SK-N-MC (cell line): ENCODE measurements at regions not wholly inside any gene's neighbourhood (a gene's known extent, or its start where the extent isn't known, plus 50 kb on each side); places are given as distances from the start of the nearest gene placed in this dataset.

Source experiments
- DNase-seq: peaks from one replicate; pipeline ENCODE4 v3.0.0-alpha.2; 2011; ENCODE audit warnings: low read depth, low spot score
- H3K27ac ChIP-seq: fragments of 200-600 bp; sonication (generic); 2 replicates; pipeline ENCODE4 v1.5.1; 2016; ENCODE audit warnings: mixed run types
- H3K36me3 ChIP-seq: fragments of 200-600 bp; sonication (generic); 2 replicates; pipeline ENCODE4 v1.6.1; 2017; ENCODE audit warnings: antibody characterized with exemption, low read length, mixed read lengths; ENCODE audit not compliant: insufficient read depth
- H3K4me3 ChIP-seq: fragments of 200-600 bp; sonication (generic); 2 replicates; pipeline ENCODE4 v1.5.1; 2016
- H3K9ac ChIP-seq: fragments of 200-600 bp; sonication (generic); 2 replicates; pipeline ENCODE4 v1.8.0; 2017; ENCODE audit warnings: mixed run types, mixed read lengths; ENCODE audit not compliant: insufficient read length
- H3K9me3 ChIP-seq: fragments of 200-600 bp; sonication (generic); 2 replicates; pipeline ENCODE4 v1.6.1; 2017; ENCODE audit warnings: low read depth, mild to moderate bottlenecking, antibody characterized with exemption, low read length, moderate library complexity, mixed read lengths
- EZH2 ChIP-seq: fragments of 200-600 bp; sonication (generic); IDR thresholded peaks from one replicate; pipeline ENCODE4 v1.6.1; 2017; ENCODE audit warnings: antibody characterized with exemption
- FOXP2 ChIP-seq: optimal IDR thresholded peaks from 2 replicates; pipeline ENCODE3; 2011; ENCODE audit warnings: mild to moderate bottlenecking, moderate library complexity; ENCODE audit not compliant: insufficient read depth; ENCODE audit errors: extremely low read length, control extremely low read depth
- POLR2AphosphoS5 ChIP-seq: IDR thresholded peaks from 2 replicates; pipeline ENCODE4 v1.6.1; 2012; ENCODE audit warnings: mild to moderate bottlenecking, low read depth, low read length, borderline replicate concordance

DNA sequence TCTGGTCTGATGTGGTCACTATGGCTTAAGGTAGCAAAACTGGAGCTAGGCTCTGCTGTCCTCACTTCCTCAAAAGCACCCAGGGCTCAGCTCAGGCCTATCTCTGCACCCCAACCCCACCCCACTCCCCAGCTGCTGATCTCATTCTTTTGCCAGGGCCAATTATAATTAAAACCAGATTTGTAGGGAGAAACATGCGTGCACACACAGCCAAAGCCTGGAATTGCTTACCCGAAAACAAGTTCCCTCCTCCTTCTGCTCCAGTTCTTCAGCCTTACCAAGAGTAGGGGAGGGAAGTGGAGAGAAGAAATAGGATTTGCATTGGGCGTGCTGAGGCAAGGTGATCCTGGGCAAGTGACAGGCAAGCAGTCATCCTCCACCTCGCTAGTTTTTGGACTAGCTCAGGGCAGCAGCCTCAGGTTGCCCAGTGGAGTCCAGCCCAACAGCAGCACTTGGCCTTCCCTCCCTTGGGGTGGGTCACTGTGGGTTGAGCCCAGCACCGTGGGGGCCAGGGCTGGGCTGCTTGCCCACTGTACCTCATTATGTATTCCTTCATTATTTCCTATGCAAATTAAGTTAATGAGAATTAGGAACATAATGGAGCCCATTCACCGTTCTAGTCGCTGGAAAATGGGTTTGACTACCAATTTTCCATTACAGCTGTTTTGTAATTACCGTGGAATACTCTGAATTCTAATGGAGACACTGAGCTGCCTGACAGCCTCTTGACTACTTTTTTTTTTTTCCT lies 199.1 kb upstream of the CELF4 start:
- no peaks in the 10 kb centered on the region for H3K9me3 ChIP-seq
- H3K4me3 ChIP-seq = no peak overlapping the region
- H3K36me3 ChIP-seq = no peaks in the 10 kb centered on the region
- no peak for TF ChIP-seq POLR2AphosphoS5
- H3K27ac ChIP-seq = no peak overlapping the region
- no peak for DNase-seq
- no peak overlapping the region for H3K9ac ChIP-seq

DNA sequence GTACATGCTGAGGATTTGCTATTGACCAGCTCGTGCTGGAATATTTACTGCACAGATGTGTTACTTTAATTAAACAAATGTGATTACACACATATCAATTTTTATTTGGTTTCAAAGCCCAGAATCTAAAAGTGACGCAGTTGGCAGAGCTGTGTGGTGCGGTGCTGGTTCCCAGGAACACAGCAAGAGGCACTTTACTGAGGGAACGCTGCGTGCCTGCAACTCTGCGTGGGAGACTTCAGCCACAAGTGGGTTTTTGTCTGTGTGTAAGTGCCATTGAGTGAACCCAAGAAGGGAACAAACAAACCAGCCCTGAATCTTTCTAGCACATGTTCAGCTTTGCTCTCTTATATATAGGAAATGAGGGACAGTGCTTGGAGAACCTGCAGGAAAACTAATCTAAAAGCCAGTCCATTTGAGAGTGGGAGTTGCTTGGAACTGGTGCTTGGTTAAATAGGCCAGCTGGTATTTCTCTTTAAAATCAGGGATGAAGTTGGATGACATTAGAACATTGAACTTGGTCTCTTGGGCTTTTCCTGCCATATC lies 196.6 kb upstream of the CELF4 start:
- H3K9ac ChIP-seq = no peak overlapping the region
- H3K36me3 ChIP-seq = no peaks in the 10 kb centered on the region
- H3K9me3 ChIP-seq = no peaks in the 10 kb centered on the region
- TF ChIP-seq FOXP2 = no peak
- TF ChIP-seq EZH2 = no peak
- no peak for TF ChIP-seq POLR2AphosphoS5
- no peak overlapping the region for H3K4me3 ChIP-seq
- DNase-seq = no peak
- no peak overlapping the region for H3K27ac ChIP-seq

GRCh38 chr18:37754141-37754540 lies 188.5 kb upstream of the CELF4 start:
- no peaks in the 10 kb centered on the region for H3K36me3 ChIP-seq
- no peaks in the 10 kb centered on the region for H3K9me3 ChIP-seq
- no peak overlapping the region for H3K4me3 ChIP-seq
- TF ChIP-seq FOXP2 = no peak
- TF ChIP-seq EZH2 = no peak
- no peak for TF ChIP-seq POLR2AphosphoS5
- DNase-seq = no peak
- no peak overlapping the region for H3K27ac ChIP-seq
- H3K9ac ChIP-seq = no peak overlapping the region

DNA sequence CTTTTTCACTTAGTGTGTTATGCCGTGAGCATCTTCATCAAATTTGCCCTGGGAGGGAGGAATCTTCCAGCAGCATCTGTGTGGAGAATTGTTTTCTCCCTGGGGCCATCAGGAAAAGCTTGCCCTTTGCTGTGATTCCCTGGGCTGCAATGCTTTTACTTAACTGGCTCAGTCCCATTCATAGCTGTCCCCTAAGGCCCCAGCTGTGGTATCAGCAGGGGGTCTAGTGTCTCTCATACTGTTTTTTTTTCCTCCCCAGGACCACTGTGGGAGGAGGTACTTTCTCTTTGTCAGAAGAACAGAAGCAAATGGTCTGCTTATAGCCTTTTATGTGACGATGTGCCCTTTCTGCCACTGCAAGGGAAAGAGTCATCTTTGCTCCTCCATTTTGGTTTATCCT lies 176.8 kb upstream of the CELF4 start:
- no peak overlapping the region for H3K9ac ChIP-seq
- H3K36me3 ChIP-seq = no peaks in the 10 kb centered on the region
- H3K9me3 ChIP-seq = no peaks in the 10 kb centered on the region
- no peak for DNase-seq
- no peak overlapping the region for H3K4me3 ChIP-seq
- TF ChIP-seq POLR2AphosphoS5 (no peak), EZH2 (no peak), FOXP2 (no peak)
- no peak overlapping the region for H3K27ac ChIP-seq

GRCh38 chr18:37741032-37741623 lies 175.5 kb upstream of the CELF4 start:
- DNase-seq = no peak
- Histone ChIP-seq H3K9me3 (no peaks in the 10 kb centered on the region), H3K27ac (no peak overlapping the region), H3K4me3 (no peak overlapping the region), H3K36me3 (no peaks in the 10 kb centered on the region), H3K9ac (no peak overlapping the region)
- TF ChIP-seq EZH2 (no peak), FOXP2 (no peak), POLR2AphosphoS5 (no peak)

DNA sequence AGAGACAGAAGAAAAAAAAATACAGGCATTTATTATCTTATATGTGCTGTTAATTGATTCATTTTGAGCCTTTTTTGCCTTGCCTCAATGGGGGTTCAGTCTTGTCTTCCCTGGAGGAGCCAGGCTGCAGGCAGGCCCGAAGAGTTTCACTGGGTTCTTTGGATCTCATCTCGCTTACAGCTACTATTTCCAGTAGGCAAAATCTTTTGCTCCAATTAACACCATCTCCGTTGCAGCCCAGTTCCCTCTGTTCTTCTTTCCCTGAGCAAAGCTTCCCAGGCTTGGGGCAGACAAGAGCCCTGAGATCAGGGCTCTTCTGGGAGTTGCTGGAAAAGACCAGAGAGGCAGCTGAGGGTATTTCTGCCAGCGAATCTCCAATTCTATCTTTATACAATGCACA lies 168.8 kb upstream of the CELF4 start:
- TF ChIP-seq FOXP2 = no peak
- TF ChIP-seq POLR2AphosphoS5 = no peak
- TF ChIP-seq EZH2 = no peak
- DNase-seq = no peak
- H3K36me3 ChIP-seq = no peaks in the 10 kb centered on the region
- no peaks in the 10 kb centered on the region for H3K9me3 ChIP-seq
- H3K4me3 ChIP-seq = no peak overlapping the region
- H3K27ac ChIP-seq = no peak overlapping the region
- H3K9ac ChIP-seq = no peak overlapping the region

DNA sequence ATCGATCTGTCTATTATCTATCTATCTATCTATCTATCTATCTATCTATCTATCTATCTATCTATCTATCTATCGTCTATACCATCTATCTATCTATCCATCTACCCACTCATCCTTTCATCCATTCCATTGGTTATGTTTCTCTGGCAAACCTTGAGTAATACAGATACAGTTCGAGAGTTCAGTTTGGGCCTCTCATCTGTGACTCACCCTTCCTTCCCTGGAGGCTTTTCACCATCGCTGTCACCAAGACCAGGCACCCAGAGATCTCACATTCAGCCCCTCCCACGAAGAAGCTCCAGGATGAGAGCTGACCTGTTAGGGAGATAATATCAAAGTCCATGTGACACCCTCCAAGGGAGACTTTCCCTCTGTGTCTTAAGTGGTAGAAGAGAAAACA lies 164.1 kb upstream of the CELF4 start:
- no peaks in the 10 kb centered on the region for H3K36me3 ChIP-seq
- no peak for DNase-seq
- H3K4me3 ChIP-seq = no peak overlapping the region
- no peak overlapping the region for H3K27ac ChIP-seq
- no peak for TF ChIP-seq FOXP2
- no peak for TF ChIP-seq POLR2AphosphoS5
- no peak for TF ChIP-seq EZH2
- H3K9ac ChIP-seq = no peak overlapping the region
- no peaks in the 10 kb centered on the region for H3K9me3 ChIP-seq

DNA sequence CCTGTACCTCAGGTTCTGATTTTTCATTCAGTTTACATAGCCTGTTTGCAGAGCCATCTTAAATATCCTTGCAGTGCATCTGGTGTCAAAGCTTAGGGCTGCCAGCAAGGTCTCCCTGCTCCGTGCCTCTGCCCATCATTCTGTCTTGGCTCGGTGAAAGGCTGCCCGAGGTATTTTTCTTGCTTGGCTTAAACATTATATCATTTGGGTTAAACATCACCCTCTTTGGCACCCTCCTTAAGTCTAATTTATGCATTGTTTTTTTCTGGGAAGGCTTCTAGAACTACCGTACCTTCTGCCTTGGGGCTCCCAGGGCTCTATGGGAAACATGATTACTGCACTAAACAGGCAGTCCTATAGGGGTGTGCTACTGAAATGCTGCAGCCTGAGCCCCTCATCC lies 158.6 kb upstream of the CELF4 start:
- TF ChIP-seq FOXP2 (no peak), EZH2 (no peak), POLR2AphosphoS5 (no peak)
- Histone ChIP-seq H3K4me3 (no peak overlapping the region), H3K36me3 (no peaks in the 10 kb centered on the region), H3K9me3 (no peaks in the 10 kb centered on the region), H3K9ac (no peak overlapping the region), H3K27ac (no peak overlapping the region)
- DNase-seq = no peak
